HG03025 (cell line): ENCODE measurements at regions not wholly inside any gene's neighbourhood (a gene's known extent, or its start where the extent isn't known, plus 50 kb on each side); places are given as distances from the start of the nearest gene placed in this dataset.

Source experiments
- ATAC-seq: cut with Tn5 transposase; IDR thresholded peaks from one replicate; pipeline ENCODE4 v1.9.1; 2021; ENCODE audit warnings: mild to moderate bottlenecking, moderate library complexity; ENCODE audit not compliant: unreplicated experiment, low FRiP score

- no peak for ATAC-seq
Measured at GRCh38 chr14:83441801-83442200, 1908.1 kb upstream of the SEL1L start.

GRCh38 chr14:83455561-83455960 lies 1921.9 kb upstream of the SEL1L start:
- no peak for ATAC-seq

GRCh38 chr14:83461521-83461920 lies 1927.9 kb upstream of the SEL1L start:
- ATAC-seq: no peak

- ATAC-seq: no peak
Measured at GRCh38 chr14:83462759-83463158, 1929.1 kb upstream of the SEL1L start.

- no peak for ATAC-seq
Measured at GRCh38 chr14:83463500-83464098, 1929.9 kb upstream of the SEL1L start.

- no peak for ATAC-seq
Measured at GRCh38 chr14:83467811-83468210, 1934.2 kb upstream of the SEL1L start.

- no peak for ATAC-seq
Measured at GRCh38 chr14:83470466-83470865, 1936.8 kb upstream of the SEL1L start.

GRCh38 chr14:83470959-83471695 lies 1937.5 kb upstream of the SEL1L start:
- ATAC-seq: no peak

- no peak for ATAC-seq
Measured at GRCh38 chr14:83473416-83474235, 1940.0 kb upstream of the SEL1L start.

- ATAC-seq: no peak
Measured at GRCh38 chr14:83478741-83479140, 1945.1 kb upstream of the SEL1L start.

- no peak for ATAC-seq
Measured at GRCh38 chr14:83483063-83483462, 1949.4 kb upstream of the SEL1L start.

GRCh38 chr14:83485591-83485990 lies 1951.9 kb upstream of the SEL1L start:
- ATAC-seq: no peak

- no peak for ATAC-seq
Measured at GRCh38 chr14:83491091-83491490, 1957.4 kb upstream of the SEL1L start.

- ATAC-seq: no peak
Measured at GRCh38 chr14:83520837-83521236, 1987.2 kb upstream of the SEL1L start.

- no peak for ATAC-seq
Measured at GRCh38 chr14:83529531-83529930, 1995.9 kb upstream of the SEL1L start.

GRCh38 chr14:83533734-83534133 lies 1996.2 kb upstream of the FLRT2 start:
- ATAC-seq: no peak

- no peak for ATAC-seq
Measured at GRCh38 chr14:83534995-83535394, 1994.9 kb upstream of the FLRT2 start.

GRCh38 chr14:83535444-83535843 lies 1994.5 kb upstream of the FLRT2 start:
- no peak for ATAC-seq

GRCh38 chr14:83541147-83541546 lies 1988.8 kb upstream of the FLRT2 start:
- ATAC-seq: no peak

- ATAC-seq: no peak
Measured at GRCh38 chr14:83548061-83548839, 1981.7 kb upstream of the FLRT2 start.

- ATAC-seq: no peak
Measured at GRCh38 chr14:83556065-83556464, 1973.9 kb upstream of the FLRT2 start.
